Progenitor cell of endocrine pancreas (in vitro differentiated cells): ENCODE measurements at regions not wholly inside any gene's neighbourhood (a gene's known extent, or its start where the extent isn't known, plus 50 kb on each side); places are given as distances from the start of the nearest gene placed in this dataset.
A peak's percentile ranks its signal among the peaks of the same experiment; 100 is the strongest.
"Not testable (repeated sequence)": the region's sequence is repeated elsewhere in the genome, so short reads cannot be mapped to it uniquely, and the experiment has no call there.

Source experiments
- DNase-seq: peaks from one replicate; pipeline ENCODE4 v3.0.0; 2021; ENCODE audit warnings: low spot score; ENCODE audit not compliant: unreplicated experiment
- H3K27ac Mint-ChIP-seq: 2 replicates; pipeline ENCODE4 v1.8.0; 2021; ENCODE audit warnings: mild to moderate bottlenecking, moderate library complexity, mixed read lengths
- H3K27me3 Mint-ChIP-seq: 2 replicates; pipeline ENCODE4 v1.8.0; 2021; ENCODE audit warnings: mixed read lengths
- H3K36me3 Mint-ChIP-seq: 2 replicates; pipeline ENCODE4 v1.8.0; 2022; ENCODE audit warnings: mixed read lengths; ENCODE audit not compliant: insufficient read depth
- H3K4me1 Mint-ChIP-seq: 2 replicates; pipeline ENCODE4 v1.8.0; 2021; ENCODE audit warnings: low read depth, mixed read lengths
- H3K4me3 Mint-ChIP-seq: 2 replicates; pipeline ENCODE4 v1.8.0; 2021; ENCODE audit warnings: low read depth, mild to moderate bottlenecking, moderate library complexity, mixed read lengths
- H3K9me3 Mint-ChIP-seq: 2 replicates; pipeline ENCODE4 v1.8.0; 2021; ENCODE audit warnings: low read depth, mixed read lengths
- CTCF ChIP-seq: fragments of 200-600 bp; sonication (generic); IDR thresholded peaks from one replicate; pipeline ENCODE4 v1.5.0; 2021; ENCODE audit warnings: antibody characterized with exemption, mild to moderate bottlenecking; ENCODE audit not compliant: unreplicated experiment

- TF ChIP-seq CTCF = no peak
- Mint-ChIP-seq H3K4me3 (no peak overlapping the region), H3K4me1 (no peaks in the 10 kb centered on the region), H3K9me3 (peaks cover 23% of the 10 kb centered on the region), H3K27me3 (no peaks in the 10 kb centered on the region), H3K27ac (no peak overlapping the region), H3K36me3 (peaks cover 43% of the 10 kb centered on the region)
- DNase-seq = no peak
Measured at GRCh38 chr11:34773211-34773610, 143.0 kb downstream of the APIP start.

GRCh38 chr11:34770111-34770510, 146.1 kb downstream of the APIP start:
- DNase-seq = no peak
- Mint-ChIP-seq H3K27ac (no peak overlapping the region), H3K4me3 (no peak overlapping the region), H3K9me3 (peaks cover 26% of the 10 kb centered on the region), H3K4me1 (no peaks in the 10 kb centered on the region), H3K27me3 (no peaks in the 10 kb centered on the region), H3K36me3 (peaks cover 41% of the 10 kb centered on the region)
- TF ChIP-seq CTCF = no peak

- peaks cover 27% of the 10 kb centered on the region for H3K9me3 Mint-ChIP-seq
- H3K36me3 Mint-ChIP-seq = peaks cover 42% of the 10 kb centered on the region
- H3K4me1 Mint-ChIP-seq = no peaks in the 10 kb centered on the region
- no peak for TF ChIP-seq CTCF
- H3K27me3 Mint-ChIP-seq = no peaks in the 10 kb centered on the region
- no peak overlapping the region for H3K27ac Mint-ChIP-seq
- no peak for DNase-seq
- H3K4me3 Mint-ChIP-seq = no peak overlapping the region
Measured at GRCh38 chr11:34769224-34769623, 147.0 kb downstream of the APIP start.

GRCh38 chr11:34762625-34763024, 141.7 kb downstream of the EHF start:
- Mint-ChIP-seq H3K36me3 (peaks cover 61% of the 10 kb centered on the region), H3K9me3 (peaks cover 39% of the 10 kb centered on the region)
- not testable (repeated sequence) for H3K4me3 Mint-ChIP-seq, H3K27ac Mint-ChIP-seq, H3K27me3 Mint-ChIP-seq, H3K4me1 Mint-ChIP-seq, DNase-seq

- peak overlapping the region; percentile 73 for H3K27ac Mint-ChIP-seq
- DNase-seq = no peak
- no peaks in the 10 kb centered on the region for H3K27me3 Mint-ChIP-seq
- H3K4me1 Mint-ChIP-seq = no peaks in the 10 kb centered on the region
- H3K4me3 Mint-ChIP-seq = no peak overlapping the region
- TF ChIP-seq CTCF = no peak
- H3K9me3 Mint-ChIP-seq = peaks cover 16% of the 10 kb centered on the region
- H3K36me3 Mint-ChIP-seq = peaks cover 49% of the 10 kb centered on the region
Measured at GRCh38 chr11:34758262-34758661, 137.4 kb downstream of the EHF start.

DNA sequence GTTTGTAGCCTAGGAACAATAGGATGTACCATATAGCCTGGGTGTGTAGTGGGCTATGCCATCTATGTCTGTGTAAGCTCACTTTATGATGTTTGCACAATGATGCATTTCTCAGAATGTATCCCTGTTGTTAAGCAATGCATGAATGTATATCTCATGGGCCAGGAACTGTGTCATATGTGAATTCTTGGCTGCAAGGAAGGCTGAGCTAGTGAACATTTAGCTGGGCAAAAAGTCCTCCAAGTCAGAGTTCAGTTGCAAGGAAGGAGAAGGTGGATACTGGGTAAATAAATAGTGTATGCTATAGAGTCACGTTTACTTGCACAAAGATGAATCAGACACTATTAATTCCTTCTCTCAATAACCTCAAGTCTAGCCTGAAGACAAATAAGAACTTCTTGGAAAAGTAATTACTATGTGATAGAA, 136.1 kb downstream of the EHF start:
- Mint-ChIP-seq H3K36me3 (peaks cover 46% of the 10 kb centered on the region), H3K27me3 (no peaks in the 10 kb centered on the region), H3K4me1 (no peaks in the 10 kb centered on the region), H3K9me3 (peaks cover 13% of the 10 kb centered on the region), H3K4me3 (no peak overlapping the region), H3K27ac (no peak overlapping the region)
- DNase-seq = no peak
- no peak for TF ChIP-seq CTCF
